DND-41 (cell line): ENCODE measurements at regions not wholly inside any gene's neighbourhood (a gene's known extent, or its start where the extent isn't known, plus 50 kb on each side); places are given as distances from the start of the nearest gene placed in this dataset.

Experiments
- ATAC-seq: fragments of 200-7000 bp; cut with Tn5 transposase; 3 replicates; pipeline ENCODE4 v1.9.1; 2021; ENCODE audit warnings: low read depth; ENCODE audit not compliant: insufficient read depth
- DNase-seq: peaks from one replicate; pipeline ENCODE4 v3.0.0-alpha.2; 2020
- H2AFZ ChIP-seq: 2 replicates; pipeline ENCODE4 v1.6.0; 2012; ENCODE audit warnings: low read depth, low read length
- H3K27ac ChIP-seq: 2 replicates; pipeline ENCODE4 v1.5.1; 2012; ENCODE audit warnings: low read length, inconsistent platforms
- H3K27me3 ChIP-seq: fragments of 200-600 bp; sonication (generic); 2 replicates; pipeline ENCODE4 v1.6.0; 2012; ENCODE audit warnings: low read length, mild to moderate bottlenecking, inconsistent platforms; ENCODE audit not compliant: insufficient read depth, poor library complexity
- H3K36me3 ChIP-seq: 2 replicates; pipeline ENCODE4 v1.5.1; 2012; ENCODE audit warnings: low read length, inconsistent platforms; ENCODE audit not compliant: insufficient read depth
- H3K4me1 ChIP-seq: 2 replicates; pipeline ENCODE4 v1.5.1; 2012; ENCODE audit warnings: mild to moderate bottlenecking, low read length; ENCODE audit not compliant: insufficient read depth
- H3K4me2 ChIP-seq: 2 replicates; pipeline ENCODE4 v1.6.0; 2012; ENCODE audit warnings: mild to moderate bottlenecking, moderate library complexity, low read length, inconsistent platforms; ENCODE audit not compliant: insufficient read depth
- H3K4me3 ChIP-seq, 2 experiments: fragments of 200-600 bp in 1 of 2; shearing (Covaris generic) in 1 of 2; 2 replicates each; pipeline ENCODE4 v1.5.1; 2012 to 2016; ENCODE audit warnings: inconsistent platforms in 2 of 2, low read length in 2 of 2, mild to moderate bottlenecking in 2 of 2, low read depth in 1 of 2, moderate library complexity in 1 of 2
- H3K79me2 ChIP-seq: 2 replicates; pipeline ENCODE4 v1.6.0; 2012; ENCODE audit warnings: low read length, inconsistent platforms; ENCODE audit not compliant: insufficient read depth
- H3K9ac ChIP-seq: 2 replicates; pipeline ENCODE4 v1.6.0; 2012; ENCODE audit warnings: low read depth, mild to moderate bottlenecking, inconsistent platforms, low read length, moderate library complexity
- H3K9me3 ChIP-seq: 2 replicates; pipeline ENCODE4 v1.5.1; 2012; ENCODE audit warnings: low read length, moderate library complexity, mild to moderate bottlenecking, inconsistent platforms; ENCODE audit not compliant: insufficient read depth, severe bottlenecking
- H4K20me1 ChIP-seq: 2 replicates; pipeline ENCODE4 v1.6.0; 2012; ENCODE audit warnings: low read length; ENCODE audit not compliant: insufficient read depth
- CTCF ChIP-seq: IDR thresholded peaks from 2 replicates; pipeline ENCODE4 v1.5.1; 2012; ENCODE audit warnings: borderline replicate concordance, low read length, moderate library complexity, mild to moderate bottlenecking; ENCODE audit not compliant: poor library complexity, severe bottlenecking; ENCODE audit errors: extremely low read depth
- EZH2 ChIP-seq: IDR thresholded peaks from 3 replicates; pipeline ENCODE4 v1.6.1; 2012; ENCODE audit warnings: borderline replicate concordance, low read depth, mild to moderate bottlenecking, moderate library complexity, low read length, inconsistent platforms; ENCODE audit not compliant: severe bottlenecking

- Histone ChIP-seq H3K27ac (no peak overlapping the region), H3K4me1 (no peaks in the 10 kb centered on the region), H2AFZ (no peak overlapping the region), H3K27me3 (no peaks in the 10 kb centered on the region), H3K4me3 (no peak overlapping the region), H3K4me2 (no peak overlapping the region), H3K9me3 (no peaks in the 10 kb centered on the region), H4K20me1 (no peaks in the 10 kb centered on the region), H3K36me3 (no peaks in the 10 kb centered on the region), H3K9ac (no peak overlapping the region), H3K79me2 (no peaks in the 10 kb centered on the region)
- DNase-seq (no peak), ATAC-seq (no peak)
- TF ChIP-seq CTCF (no peak), EZH2 (no peak)
Observed at GRCh38 chr13:73258406-73258805, 199.6 kb downstream of the KLF5 start.

- H2AFZ ChIP-seq, result no peak overlapping the region
- no peaks in the 10 kb centered on the region for H3K4me1 ChIP-seq
- no peaks in the 10 kb centered on the region for H3K9me3 ChIP-seq
- no peaks in the 10 kb centered on the region for H3K79me2 ChIP-seq
- TF ChIP-seq EZH2 (no peak), CTCF (no peak)
- H3K9ac ChIP-seq, result no peak overlapping the region
- no peak overlapping the region for H3K4me2 ChIP-seq
- no peak overlapping the region for H3K4me3 ChIP-seq
- H3K27ac ChIP-seq, result no peak overlapping the region
- DNase-seq, result no peak
- ATAC-seq, result no peak
- H3K27me3 ChIP-seq, result no peaks in the 10 kb centered on the region
- no peaks in the 10 kb centered on the region for H4K20me1 ChIP-seq
- H3K36me3 ChIP-seq, result no peaks in the 10 kb centered on the region
Observed at GRCh38 chr13:73254827-73255226, 196.0 kb downstream of the KLF5 start.

GRCh38 chr13:73251626-73252265 lies 192.9 kb downstream of the KLF5 start:
- TF ChIP-seq CTCF, result no peak
- no peak for TF ChIP-seq EZH2
- no peaks in the 10 kb centered on the region for H3K27me3 ChIP-seq
- no peaks in the 10 kb centered on the region for H3K4me1 ChIP-seq
- H3K4me3 ChIP-seq, result no peak overlapping the region
- DNase-seq (no peak), ATAC-seq (no peak)
- H3K36me3 ChIP-seq, result no peaks in the 10 kb centered on the region
- no peak overlapping the region for H3K4me2 ChIP-seq
- no peaks in the 10 kb centered on the region for H4K20me1 ChIP-seq
- H3K9me3 ChIP-seq, result no peaks in the 10 kb centered on the region
- H3K79me2 ChIP-seq, result no peaks in the 10 kb centered on the region
- H2AFZ ChIP-seq, result no peak overlapping the region
- H3K27ac ChIP-seq, result no peak overlapping the region
- no peak overlapping the region for H3K9ac ChIP-seq
